GM18520 (cell line): ENCODE measurements at regions not wholly inside any gene's neighbourhood (a gene's known extent, or its start where the extent isn't known, plus 50 kb on each side); places are given as distances from the start of the nearest gene placed in this dataset.

Experiments used
- ATAC-seq: cut with Tn5 transposase; IDR thresholded peaks from one replicate; pipeline ENCODE4 v1.9.1; 2021; ENCODE audit not compliant: unreplicated experiment

DNA sequence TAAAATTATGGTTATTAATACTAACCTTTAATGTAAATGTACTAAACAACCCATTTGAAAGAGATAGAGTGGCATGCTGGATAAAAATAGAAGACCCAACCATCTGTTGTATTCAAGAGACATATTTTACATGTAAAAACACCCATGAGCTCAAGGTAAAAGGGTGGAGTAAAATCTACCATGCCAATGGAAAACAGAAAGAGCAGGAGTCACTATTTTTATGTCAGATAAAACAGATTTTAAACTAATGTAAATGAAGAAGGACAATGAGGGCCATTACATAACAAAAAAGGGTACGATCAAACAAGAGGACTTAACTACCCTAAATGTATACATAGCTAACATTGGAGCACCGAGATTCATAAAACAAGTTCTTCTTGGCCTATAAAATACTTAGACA lies 66.3 kb downstream of the ITM2A start:
- no peak for ATAC-seq

DNA sequence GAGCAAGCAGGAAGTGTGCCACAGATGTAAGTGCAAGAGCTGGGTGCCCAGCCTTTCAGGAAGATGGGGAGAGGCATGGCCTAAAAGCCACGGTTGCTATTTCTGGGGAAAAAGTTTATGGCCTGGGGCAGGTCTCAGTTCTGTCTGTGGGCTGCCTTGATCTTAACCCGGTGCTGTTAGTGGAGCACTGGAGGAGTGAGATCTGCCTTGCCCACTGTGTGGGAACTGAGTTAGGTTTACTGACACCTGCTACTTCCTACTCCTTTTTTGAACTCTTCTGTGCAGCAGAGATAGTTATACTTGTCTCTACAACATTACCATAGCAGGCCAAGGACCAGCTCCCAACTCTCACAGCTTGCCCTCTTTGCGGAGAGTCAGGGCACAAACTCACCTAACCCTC lies 76.5 kb downstream of the ITM2A start:
- ATAC-seq, result no peak

DNA sequence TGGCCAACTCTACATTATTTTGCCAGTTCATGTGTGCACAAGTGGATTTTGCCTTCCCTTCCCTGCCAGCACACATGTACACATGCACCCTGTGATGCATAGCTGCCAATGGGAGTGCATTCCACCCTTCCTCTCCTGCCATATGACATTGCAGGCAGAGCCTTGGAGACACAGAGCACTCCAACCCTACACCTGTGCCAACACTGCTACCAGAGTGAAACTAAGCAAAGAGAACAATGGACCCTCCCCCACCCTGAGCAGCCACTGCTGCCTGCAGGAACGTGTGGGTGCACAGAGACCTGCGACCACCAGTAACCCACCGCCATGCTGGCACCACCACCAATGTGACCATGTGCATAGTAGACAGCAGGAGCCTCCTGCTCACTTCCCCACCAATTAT lies 78.4 kb downstream of the ITM2A start:
- no peak for ATAC-seq

DNA sequence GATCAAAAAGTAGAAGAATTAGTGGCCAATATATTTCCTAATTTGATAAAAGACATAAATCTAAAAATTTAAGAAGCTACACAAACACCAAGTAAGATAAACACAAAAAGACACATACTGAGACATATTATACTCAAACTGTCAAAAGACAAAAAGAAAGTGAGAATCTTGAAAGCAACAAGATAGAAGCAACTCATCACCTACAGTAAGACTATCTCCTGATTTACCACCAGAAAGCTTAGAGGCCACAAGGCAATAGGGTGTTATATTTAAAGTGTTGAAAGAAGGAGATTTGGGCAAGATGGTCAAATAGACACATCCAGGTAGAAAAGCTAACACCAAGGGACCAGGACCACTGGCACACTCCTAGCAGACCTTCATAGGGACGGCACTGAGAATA lies 79.4 kb downstream of the ITM2A start:
- no peak for ATAC-seq

DNA sequence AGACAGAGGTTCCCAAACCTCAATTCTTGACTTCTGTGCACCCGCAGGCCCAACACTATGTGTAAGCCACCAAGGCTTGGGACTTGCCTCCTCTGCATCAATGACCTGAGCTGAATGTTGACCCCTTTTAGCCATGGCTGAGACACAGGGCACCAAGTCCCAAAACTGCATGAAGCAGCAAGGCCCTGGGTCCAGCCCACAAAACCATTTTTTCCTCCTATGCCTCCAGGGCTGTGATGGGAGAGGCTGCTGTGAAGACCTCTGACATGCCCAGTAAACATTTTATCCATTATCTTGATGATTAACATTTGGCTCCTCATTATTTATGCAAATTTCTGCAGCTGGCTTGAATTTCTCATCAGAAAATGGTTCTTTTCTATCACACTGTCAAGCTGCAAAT lies 85.4 kb downstream of the ITM2A start:
- no peak for ATAC-seq

DNA sequence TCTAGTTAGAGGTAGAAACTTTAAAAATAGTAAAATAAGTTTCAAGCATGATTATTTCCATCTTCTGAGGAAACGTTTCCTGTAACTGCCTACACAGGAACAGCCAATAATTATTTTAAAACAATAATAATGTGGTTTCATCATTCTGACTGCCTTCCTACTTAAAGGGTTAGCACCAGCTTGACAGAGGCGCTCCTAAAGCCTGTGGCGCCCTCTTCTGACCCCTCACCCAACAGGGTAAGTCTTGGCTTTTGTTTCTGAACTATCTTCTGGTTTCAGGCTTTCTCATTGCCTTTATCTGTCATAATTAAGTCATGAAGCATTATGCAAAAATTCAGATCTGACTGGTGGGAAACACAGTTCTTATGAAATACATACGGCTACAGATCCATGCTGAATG lies 96.7 kb downstream of the ITM2A start:
- peak; percentile 94 for ATAC-seq

DNA sequence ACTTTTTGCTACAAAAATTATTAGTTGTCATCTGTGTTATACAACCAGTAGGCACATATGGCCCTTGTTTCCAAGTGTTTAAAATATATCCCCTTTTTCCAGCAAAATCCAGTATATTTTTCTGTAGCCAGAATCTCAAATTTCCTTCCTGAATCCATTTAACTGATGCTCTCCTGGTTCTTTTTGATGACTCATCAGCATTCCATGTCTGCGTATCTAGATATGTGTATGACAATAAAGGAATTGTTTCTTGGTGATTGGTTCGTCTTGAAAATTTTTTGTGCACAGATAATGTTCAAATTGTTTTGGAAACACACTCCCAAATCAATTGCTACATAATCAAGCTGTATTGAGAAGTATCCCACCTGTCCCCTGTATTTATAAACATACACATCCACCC lies 98.3 kb downstream of the ITM2A start:
- ATAC-seq, result no peak

DNA sequence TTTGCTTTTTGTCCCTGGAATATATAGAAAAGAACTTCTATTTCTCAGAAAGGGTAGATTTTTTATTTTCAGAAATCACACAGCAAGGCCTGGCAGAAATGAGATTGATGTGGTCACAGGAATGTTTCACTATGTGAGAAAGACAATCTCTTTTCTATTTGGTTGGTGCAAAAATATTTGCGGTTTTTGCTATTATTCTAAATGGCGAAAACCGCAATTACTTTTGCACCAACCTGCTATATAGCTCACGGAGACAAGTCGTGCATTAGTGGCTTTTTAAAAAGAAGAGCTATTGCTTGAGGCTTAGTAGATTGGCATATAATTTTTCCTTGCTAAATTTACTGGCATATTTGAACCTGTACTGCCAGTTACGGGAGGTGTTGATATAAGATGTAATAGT lies 100.4 kb downstream of the ITM2A start:
- ATAC-seq, result no peak

DNA sequence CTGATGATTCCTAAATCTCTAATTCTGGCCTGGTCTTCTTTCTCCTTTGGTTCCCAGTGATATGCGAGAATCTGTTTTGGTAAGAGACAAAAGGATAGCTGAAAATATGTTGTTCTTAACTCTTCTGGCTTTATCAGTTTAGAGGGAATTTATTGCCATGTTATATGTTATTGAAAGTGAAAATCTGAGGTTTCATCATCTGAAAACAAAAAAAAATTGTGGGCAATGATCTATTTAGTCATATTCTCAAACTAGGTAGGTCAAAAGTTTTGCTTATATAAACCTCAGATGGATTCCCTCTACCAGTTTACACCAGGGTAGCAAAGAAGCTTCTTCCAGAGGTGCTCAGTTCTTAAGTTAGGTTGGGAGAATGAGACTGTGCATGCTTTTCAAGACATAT lies 103.6 kb downstream of the ITM2A start:
- no peak for ATAC-seq

DNA sequence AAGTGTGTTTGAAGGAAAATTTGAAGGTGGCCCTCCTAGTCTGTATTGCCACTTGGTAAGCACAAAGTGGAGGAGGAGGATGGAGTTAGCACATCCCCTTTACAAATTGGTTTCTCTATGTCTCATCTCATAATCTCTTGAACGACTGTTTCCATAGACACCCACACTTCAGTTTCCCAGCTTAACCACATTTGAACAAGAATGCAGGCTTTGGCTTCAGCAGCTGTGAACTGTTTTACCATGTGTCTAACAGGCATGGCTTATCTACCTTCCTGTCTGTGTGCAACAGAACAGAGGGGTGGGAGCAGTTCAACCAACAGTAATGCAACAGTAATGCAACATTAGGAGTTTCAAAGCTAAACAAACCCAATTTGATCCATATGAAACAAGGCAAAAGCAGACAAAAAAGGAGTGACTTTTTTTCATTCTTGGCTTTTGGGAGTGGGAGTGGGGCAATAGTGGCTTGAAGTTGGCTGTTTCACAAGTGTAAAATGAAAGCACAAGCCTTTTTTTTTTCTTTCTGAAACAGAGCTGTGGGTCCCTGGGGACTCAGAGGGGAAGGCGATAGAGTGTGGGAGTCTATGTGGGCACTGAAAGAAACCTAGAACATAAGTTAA lies 108.0 kb downstream of the ITM2A start:
- ATAC-seq, result peak; percentile 87

DNA sequence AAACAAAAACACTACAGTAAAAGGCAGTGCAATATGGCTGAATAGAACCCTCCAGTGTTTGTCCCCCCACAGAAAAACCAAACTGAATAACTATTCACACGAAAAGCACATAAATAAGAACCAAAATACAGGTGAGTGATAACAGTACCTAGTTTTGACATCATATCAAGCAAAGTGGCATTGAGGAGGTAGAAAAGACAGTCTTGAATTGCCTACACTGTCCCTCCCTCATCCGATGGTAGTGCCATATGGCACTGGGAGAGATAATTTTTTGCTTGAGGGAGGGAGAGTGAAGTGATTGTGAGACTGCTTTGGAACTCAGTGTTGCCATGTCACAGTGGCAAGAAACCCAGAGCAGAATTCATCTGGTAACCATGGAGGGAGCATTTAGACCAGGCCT lies 99.2 kb downstream of the GPR174 start:
- ATAC-seq, result no peak

DNA sequence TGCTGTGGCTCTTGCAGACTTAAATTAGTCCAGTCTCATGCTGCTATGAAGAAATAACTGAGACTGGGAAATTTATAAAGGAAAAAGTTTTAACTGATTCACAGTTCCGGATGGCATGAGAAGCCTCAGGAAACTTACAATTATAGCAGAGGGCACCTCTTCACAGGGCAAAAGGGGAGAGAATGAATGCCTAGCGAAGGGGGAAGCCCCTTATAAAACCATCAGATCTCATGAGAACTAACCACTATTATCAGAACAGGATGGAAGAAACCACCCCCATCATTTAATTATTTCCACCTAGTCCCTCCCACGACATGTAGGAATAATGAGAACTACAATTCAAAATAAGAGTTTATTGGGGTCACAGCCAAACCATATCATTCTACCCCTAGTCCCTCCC lies 91.4 kb downstream of the GPR174 start:
- no peak for ATAC-seq

DNA sequence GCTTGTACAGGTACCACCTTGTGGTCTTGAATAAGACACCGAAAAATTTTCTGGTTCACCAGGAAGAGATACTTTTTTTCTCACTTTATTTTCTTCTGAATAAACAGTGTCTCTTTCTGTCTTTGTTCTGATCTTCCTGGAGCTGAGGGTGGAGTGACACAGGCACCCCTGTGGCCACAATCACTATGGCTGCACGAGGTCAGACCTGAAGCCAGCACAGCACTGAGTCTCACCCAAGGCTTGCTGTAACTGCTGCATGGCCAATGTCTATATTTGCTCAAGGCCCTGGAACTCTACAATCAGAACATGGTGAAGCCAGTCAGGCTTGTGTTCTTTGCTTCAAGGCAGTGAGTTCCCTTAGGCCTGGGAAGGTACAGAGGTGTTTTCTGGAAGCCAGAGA lies 87.2 kb downstream of the GPR174 start:
- no peak for ATAC-seq
